NCI-H526 treated with DMSO at 0.1 percent for 48 hours (cell line): ENCODE measurements at regions not wholly inside any gene's neighbourhood (a gene's known extent, or its start where the extent isn't known, plus 50 kb on each side); places are given as distances from the start of the nearest gene placed in this dataset.
"Not testable (repeated sequence)": the region's sequence is repeated elsewhere in the genome, so short reads cannot be mapped to it uniquely, and the experiment has no call there.

Experiments
- DNase-seq: peaks from one replicate; lab custom pipeline; 2025; lab: John Stamatoyannopoulos, UW

DNA sequence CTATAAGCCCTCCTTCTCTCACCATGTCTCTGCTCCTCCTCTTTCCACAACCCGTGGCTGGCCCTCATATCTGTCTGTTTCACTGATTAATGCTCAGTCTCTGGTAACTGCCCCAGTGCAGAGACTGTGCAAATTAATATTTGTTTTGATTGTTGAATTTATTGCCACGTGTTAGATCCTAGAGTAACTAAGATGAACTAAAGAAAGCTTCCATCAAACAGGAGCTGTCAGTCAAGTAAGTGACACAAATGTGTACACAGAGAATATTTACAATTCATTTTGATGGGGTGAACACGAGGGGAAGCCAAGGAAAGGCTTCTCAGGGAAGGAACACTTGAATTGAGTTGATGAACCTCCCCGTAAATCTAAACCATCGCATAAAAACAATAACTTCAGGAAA, 182.5 kb downstream of the BAMBI start:
- no peak for DNase-seq

- DNase-seq = no peak
Observed at GRCh38 chr10:28862219-28862618, 184.9 kb downstream of the BAMBI start.

DNA sequence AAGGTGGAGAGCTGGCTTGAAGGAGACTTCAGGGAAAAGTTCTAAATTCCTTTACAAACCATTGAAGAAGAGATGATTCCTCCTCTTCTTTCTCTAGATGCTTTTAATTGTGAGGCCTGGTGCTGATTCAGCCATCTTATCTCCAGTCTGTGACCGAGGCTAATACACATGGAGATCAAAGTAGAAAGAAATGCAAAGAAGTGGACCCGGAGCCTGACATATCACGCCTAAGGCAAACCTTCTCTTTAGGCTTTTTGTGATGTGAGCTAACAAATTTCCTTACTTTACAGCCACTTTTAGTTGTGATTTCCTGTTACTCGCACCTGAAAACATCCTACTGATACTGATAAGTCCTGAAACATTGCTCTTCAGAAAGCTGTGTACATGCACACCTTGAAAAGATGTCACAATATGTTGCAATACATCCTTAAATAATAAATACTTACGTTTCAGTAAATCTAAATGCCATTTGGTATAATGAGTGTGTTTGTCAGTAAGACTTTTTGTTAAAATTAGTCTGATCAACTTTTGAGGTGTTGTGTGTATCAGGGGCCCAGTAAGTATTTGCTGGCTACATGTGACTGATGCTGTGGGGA, 192.4 kb downstream of the BAMBI start:
- DNase-seq = no peak

DNA sequence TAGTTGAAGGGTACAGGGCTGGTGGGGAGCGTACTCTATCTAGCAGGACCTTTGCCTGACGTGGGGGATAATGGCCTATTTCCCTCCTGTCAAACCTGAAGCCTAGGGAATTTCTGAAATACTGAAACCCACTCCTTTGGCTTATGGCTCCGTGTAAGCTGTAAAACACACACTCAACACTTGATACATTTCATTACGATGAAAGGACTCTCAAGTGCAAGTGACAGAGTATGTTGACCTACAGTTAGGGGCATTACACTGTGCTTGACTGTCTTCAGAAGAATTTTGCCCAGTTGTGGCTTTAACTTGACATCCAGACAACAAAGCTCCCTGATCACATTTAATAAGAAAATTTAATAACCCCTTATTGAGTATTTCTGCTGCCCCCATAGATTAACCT, 194.3 kb downstream of the BAMBI start:
- no peak for DNase-seq

DNA sequence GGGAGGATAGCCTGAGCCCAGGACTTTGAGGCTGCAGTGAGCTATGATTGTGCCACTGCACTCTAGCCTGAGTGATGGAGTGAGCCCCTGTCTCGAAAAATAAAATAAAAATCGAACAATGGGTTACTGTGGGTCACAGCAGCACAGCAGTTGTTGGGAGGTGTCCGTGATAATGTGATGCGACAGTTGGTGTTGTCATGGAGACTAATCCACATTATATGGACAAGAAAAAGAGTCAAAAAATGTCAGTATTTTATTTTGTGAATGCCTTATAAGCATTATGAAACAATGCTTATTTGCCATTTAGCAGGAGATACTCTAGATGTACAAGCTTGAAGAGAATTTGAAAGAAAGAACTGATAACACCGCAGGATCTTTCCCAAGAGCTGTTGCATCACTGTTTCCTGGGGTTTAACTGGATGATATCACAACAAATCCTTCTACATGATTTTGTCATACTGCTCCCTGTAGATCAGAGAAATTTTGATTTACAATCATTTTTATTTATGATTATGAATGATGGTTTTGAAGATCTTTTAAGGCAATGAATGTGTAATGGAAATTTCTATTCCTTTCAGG, 195.4 kb downstream of the BAMBI start:
- no peak for DNase-seq

DNA sequence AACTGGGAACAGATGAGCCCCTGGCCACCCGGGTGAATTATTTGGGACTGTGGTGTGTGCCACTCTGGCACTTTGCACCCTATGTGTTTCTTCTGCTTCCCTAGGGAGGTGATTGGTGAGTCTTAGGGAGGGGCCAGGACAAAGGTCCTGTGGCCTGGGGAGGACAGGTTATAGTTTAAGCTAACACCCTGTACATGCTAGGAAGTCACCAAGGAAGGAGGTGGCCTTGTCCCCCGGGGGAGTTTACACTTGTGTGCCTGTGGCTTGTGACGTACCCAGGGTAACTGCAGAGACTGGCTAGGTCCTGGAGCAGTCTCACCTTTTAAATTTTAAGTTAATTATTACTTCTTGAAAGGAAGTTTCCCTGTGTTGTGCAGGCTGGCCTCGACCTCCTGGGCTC, 196.2 kb downstream of the BAMBI start:
- no peak for DNase-seq

GRCh38 chr10:28874210-28874609, 196.9 kb downstream of the BAMBI start:
- no peak for DNase-seq

GRCh38 chr10:28875549-28876081, 198.3 kb downstream of the BAMBI start:
- DNase-seq = no peak

DNA sequence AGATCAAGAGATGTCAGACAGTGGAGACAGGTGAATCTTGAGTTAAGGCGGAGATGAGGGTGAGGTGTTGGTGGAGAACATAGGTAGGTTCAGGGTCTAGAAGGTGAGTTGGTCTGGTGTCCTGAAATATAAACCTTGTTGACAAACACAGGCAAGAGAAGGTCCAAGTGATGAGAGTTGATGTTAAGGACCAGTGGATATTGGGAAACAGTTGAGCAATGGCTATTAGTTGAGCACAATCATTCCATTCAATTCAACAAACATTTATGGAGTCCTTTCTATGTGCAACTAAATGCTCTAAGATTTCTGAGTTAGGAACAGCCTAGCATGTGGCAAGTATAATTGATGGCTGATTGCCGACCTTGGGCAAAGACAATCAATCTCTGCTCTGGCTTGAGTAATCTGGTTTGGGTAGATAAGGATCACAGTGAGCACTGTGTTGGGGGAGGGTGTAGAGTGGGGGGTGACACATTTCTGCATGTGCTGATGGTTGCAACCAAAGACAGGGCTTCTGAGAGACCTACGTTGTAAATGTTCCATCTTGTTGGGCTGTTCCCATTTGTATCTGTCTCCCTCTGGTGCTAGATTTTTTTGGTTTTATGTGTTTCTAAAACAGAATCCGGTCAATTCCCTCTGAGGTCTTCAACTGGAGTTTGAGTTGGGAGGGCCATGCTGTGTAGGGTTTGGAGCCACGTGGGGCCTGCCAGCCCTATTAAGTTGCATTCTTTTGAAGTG, 201.1 kb downstream of the BAMBI start:
- no peak for DNase-seq

- no peak for DNase-seq
Observed at GRCh38 chr10:28879246-28879645, 201.9 kb downstream of the BAMBI start.

DNA sequence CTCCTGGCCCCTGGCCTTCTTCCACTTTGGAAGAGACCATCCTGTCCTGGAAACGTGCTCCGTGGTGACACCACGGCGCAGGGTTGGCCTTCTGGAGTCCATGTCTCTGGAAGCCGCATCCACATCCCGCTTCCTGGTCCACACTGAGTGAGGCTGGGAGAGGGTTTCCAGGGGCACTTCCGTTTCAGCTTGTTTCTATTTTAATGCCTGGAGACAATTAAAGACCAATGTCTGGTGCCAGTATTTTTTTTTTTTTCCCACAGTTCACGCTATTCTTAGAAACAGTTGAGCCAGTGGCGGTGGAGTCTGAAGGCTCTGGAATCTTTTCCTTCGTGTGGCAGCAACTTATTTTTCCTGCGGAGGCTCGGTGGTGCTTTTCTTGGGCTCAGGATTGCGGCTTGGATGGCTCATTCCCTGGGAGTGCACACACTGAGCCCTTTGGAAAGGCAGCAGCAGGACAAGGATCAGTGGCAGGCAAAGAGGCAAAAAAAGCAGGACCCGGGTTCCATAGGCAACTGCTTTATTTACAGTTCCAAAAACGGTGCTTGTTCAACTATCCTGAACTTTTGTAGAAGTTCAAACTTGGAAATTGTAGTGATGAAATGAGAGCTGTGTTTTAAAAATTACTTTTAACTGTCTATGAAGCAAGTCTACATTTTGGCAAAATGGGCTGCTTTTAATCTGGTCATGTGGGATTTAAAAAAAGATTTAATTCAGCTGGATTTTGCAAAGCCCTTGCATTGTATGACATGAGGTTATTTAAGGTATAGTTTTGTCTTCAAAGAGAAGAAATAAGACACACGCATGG, 202.8 kb downstream of the BAMBI start:
- DNase-seq = no peak

DNA sequence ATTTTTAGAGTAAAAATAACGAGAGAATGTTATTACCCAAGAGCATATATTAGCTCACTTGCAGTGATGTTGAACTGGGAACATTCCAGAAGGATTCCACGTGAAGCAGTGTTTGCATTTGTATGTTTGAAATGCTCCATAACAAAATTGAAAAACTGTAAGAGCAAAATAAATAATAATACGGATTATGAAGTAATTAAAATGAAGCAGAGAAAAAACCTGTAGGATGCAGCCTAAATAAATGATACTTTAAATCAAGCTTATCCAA, 203.3 kb downstream of the BAMBI start:
- no peak for DNase-seq

- no peak for DNase-seq
Observed at GRCh38 chr10:28881171-28881882, 204.0 kb downstream of the BAMBI start.

DNA sequence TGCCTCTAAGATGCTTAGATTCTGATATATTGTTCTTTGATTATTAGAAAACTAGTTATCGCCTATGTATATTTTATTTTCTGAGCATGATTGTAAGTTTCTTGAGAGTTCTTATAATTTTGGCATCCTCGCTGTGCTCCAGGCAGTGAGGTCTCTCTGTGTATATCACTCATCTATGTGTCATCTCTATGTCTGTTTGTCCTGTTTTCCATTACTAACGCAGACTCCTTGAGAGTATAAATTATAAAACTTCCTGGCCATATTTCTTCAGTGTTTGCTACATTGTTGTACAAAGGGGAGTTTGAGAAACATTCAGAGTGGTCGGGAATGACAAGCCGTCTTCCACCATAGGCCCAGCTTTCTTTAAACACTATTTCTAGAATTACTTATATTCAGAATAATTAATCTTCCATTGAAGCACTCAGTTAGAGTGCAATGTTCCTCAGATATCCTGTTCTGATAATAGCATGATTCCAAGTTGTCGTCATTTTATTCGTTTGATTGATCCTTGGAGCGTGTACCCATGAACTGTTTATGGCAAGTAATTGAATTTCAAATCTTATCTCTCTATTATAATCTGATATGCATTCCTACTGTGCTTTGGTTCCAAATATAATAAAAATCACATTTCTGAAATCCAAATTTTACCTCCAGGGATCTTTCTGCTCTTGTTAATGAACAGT, 206.6 kb downstream of the BAMBI start:
- no peak for DNase-seq

DNA sequence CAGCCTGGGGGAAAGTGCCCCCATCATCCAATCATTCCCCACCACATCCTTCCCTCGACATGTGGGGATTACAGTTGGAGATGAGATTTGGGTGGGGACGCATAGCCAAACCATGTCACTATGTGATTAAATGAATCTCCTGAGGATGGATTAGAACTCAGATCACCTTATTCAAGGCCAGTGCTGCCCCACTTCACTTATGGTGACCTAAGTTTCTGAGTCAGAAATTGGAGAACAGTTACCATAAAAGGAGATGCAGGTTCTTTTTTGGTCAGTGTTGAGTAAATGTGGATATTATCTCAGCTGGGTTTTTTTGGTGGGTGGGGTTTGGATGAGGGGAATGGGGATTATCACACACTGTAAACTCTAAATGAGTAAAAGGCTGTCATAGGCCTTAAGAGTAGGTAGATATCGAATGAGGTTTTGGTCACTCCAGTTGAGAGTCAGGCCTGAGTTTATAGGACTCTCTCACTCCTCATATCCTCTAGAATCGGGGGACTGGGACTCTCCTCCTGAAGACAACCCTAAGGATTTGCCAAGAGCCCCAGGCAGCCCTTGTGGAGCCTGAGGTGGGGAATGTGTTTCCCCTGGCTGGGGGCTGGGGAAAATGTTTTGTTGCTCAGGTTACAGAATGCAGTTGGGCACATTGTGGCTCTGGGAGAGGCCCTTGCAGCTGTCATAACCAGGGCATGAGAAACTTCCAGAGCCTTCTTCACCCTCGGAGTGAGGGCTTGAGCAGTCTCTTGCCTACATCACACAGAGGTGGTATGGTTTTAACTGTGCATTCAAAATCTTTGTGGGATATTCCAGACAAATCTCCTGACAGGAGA, 213.0 kb downstream of the BAMBI start:
- no peak for DNase-seq

DNA sequence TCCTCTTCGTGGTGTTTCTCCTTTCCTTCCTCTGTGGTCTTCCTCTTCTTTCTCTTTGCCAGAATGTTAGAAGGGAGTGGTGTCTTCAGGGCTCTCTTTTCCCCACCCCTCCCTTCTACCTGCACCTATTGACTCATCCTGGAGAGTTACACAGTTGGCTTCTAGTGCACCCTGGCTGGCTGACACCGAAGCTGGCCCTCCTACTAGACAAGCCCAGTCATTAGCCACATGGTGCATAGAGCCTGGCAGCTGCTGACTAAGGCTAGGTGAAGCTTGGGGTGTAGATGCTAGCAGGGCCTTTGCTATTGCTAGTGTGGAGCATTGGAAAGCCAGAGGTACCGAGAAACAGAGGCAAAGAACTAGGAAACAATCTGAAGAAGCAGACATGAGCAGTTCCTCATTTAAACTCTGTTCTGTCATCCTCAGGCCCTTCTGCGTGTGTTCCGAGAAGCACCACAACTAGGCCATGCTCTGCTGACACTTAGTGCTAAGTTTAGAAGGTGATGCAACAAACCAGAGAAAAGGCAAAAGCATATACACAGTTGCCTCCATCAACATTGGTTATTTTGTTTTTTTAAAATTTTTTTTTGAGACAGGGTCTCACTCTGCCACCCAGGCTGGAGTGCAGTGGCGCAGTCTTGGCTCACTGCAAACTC, 213.9 kb downstream of the BAMBI start:
- no peak for DNase-seq

DNA sequence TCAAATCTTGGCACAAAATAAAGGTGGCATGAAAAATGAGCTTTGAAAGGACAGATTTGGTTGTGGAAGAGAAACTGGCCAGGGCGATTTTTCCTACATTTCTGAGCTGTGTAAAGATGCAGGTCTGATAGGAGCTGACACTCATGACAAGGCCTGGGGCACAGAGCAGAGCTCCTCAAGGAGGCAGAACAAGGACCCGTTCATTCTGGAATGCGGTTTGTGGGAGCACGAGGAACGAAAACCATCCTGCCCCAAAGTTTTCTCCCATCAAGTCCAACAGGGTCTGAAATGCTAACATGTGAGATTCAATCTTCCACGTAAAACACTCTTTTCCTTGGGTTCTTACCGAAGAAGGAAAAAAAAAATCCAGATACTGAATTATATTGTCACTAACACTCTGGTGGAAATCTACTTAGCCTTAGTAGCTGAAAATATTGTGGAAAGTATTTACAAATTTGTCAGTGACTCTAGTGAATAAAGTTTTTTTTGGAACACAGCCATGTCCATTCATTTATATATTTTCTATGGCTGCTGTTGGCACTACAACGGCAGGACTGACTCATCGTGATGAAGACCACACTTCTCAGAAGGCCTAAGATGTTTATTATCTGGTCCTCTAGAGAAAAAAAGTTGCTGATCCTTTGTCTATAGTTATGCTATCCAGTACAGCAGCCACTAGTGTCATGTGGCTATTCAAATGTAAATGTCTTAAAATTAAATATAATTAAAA, 215.7 kb downstream of the BAMBI start:
- DNase-seq = no peak

DNA sequence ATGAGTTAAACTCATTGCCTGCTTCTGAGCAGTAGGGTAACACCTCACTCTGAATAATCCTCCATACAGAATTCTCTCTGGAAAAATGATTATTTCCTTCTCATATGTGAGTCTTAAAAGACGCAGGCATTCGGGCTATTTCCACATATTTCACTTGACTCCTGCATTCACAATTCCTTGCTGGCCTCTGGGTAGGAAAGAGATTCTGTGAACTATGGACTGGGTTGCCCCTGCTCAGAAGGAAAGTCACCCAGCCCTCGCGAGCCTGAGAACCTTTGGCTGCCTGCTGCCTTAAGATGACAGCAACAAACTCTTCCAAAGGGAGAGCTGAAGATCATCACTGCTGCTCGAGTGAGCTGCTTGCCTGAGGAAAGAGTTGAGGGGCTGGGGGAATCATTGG, 216.8 kb downstream of the BAMBI start:
- DNase-seq = no peak

DNA sequence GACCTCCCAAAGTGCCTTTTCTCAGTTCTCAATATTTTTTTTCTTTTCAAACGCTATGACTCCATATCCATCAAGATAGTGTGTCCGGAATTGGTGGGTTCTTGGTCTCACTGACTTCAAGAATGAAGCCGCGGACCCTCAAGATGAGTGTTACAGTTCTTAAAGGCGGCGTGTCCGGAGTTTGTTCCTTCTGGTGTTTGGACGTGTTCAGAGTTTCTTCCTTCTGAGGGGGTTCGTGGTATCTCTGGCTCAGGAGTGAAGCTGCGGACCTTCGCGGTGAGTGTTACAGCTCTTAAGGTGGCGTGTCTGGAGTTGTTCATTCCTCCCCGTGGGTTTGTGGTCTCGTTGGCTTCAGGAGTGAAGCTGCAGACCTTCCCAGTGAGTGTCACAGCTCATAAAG, 218.3 kb downstream of the BAMBI start:
- not testable (repeated sequence) for DNase-seq
